Right lobe of liver (tissue), 6 donors: ENCODE measurements at regions not wholly inside any gene's neighbourhood (a gene's known extent, or its start where the extent isn't known, plus 50 kb on each side); places are given as distances from the start of the nearest gene placed in this dataset.

Source experiments
- ATAC-seq, 4 donors: fragments of 200-7000 bp; cut with Tn5 transposase; one replicate each; pipeline ENCODE4 v1.9.1; 2020; ENCODE audit warnings: mild to moderate bottlenecking in 4 of 4, moderate library complexity in 4 of 4
- DNase-seq, 3 donors: peaks; one replicate each; pipeline ENCODE4 v3.0.0-alpha.2; 2020
- H3K27ac ChIP-seq, 3 donors: fragments of 200-600 bp; one replicate each; pipeline ENCODE4 v1.8.0; 2022
- H3K27me3 ChIP-seq, 2 donors: fragments of 200-600 bp; one replicate each; pipeline ENCODE4 v1.8.0; 2022
- H3K36me3 ChIP-seq, 4 donors: fragments of 200-600 bp; sonication (generic) in 1 of 4; one replicate each; pipeline versions ENCODE4 v1.5.1 to v1.8.0; 2017 to 2022; ENCODE audit warnings: control low read depth in 1 of 4
- H3K4me1 ChIP-seq, 4 donors: fragments of 200-600 bp; sonication (generic) in 1 of 4; one replicate each; pipeline versions ENCODE4 v1.5.1 to v1.8.0; 2017 to 2022; ENCODE audit warnings: control low read depth in 1 of 4
- H3K4me3 ChIP-seq, 3 donors: fragments of 200-600 bp; one replicate each; pipeline ENCODE4 v1.8.0; 2022
- H3K9me3 ChIP-seq, 4 donors: fragments of 200-600 bp; sonication (generic) in 1 of 4; one replicate each; pipeline versions ENCODE4 v1.5.1 to v1.8.0; 2017 to 2022; ENCODE audit warnings: control low read depth in 1 of 4
- POLR2A ChIP-seq: fragments of 450-650 bp; IDR thresholded peaks from one replicate; pipeline ENCODE4 v1.6.1; 2017; ENCODE audit warnings: antibody characterized with exemption, mild to moderate bottlenecking
- WGBS: methylation state at CpG from one replicate; pipeline ENCODE4 v1.1.6; 2018; ENCODE audit warnings: low coverage, low lambda C conversion rate; ENCODE audit not compliant: insufficient coverage; ENCODE audit errors: missing lambda C conversion rate; 5-methylcytosine and 5-hydroxymethylcytosine counted together
- intact Hi-C, 2 donors: fragments of 100-400 bp; cut with DNase I; formaldehyde crosslinking; loops; one replicate each; pipeline versions ENCODE4 v1.11.2 to v1.14.1; 2022
- TF ChIP-seq, protein P1 (sequence below), 4 donors: fragments of 200-600 bp in 3 of 4; fragments of 450-650 bp in 1 of 4; IDR thresholded peaks; one replicate each; pipeline versions ENCODE4 v1.5.1 to v1.8.0; 2016 to 2022; ENCODE audit warnings: antibody characterized with exemption in 4 of 4, mild to moderate bottlenecking in 2 of 4
- donor health status: DM: no; HTN: yes; CAD: no.
- donor health status: DM: no; HTN: no; CAD: no.
- donor health status: DM: no; HTN: no; CAD: no.
- donor health status: DM: no; HTN: yes; CAD: no.
- donor health status: DM: no; HTN: yes; CAD: no.

DNA sequence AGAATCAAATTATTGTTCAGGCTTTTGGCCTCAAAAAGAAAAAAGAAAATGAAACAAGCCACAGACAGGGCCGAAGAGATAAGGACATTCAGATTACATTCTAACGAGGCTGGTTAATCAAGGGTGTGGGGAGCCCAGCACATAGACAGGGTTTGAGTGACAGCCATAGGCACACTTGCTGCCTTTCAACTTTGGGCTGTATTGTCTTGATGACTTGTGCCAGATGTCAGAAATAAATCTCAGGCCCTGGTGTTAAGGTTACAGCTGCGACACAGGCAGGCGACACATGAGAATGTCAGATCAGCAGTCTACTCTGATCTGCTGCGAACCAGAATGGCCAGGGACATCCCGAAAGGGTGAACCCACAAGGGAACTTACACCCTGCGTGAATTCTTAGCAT, 231.2 kb upstream of the ARRDC4 start:
- H3K4me3 ChIP-seq = no peak overlapping the region
- TF ChIP-seq, protein P1, sequence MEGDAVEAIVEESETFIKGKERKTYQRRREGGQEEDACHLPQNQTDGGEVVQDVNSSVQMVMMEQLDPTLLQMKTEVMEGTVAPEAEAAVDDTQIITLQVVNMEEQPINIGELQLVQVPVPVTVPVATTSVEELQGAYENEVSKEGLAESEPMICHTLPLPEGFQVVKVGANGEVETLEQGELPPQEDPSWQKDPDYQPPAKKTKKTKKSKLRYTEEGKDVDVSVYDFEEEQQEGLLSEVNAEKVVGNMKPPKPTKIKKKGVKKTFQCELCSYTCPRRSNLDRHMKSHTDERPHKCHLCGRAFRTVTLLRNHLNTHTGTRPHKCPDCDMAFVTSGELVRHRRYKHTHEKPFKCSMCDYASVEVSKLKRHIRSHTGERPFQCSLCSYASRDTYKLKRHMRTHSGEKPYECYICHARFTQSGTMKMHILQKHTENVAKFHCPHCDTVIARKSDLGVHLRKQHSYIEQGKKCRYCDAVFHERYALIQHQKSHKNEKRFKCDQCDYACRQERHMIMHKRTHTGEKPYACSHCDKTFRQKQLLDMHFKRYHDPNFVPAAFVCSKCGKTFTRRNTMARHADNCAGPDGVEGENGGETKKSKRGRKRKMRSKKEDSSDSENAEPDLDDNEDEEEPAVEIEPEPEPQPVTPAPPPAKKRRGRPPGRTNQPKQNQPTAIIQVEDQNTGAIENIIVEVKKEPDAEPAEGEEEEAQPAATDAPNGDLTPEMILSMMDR (IDR thresholded peaks at IDR 0.05) = no peak
- TF ChIP-seq POLR2A = no peak
- no peak overlapping the region for H3K27ac ChIP-seq
- 56% methylated on average over 4 of the region's 7 CpGs for WGBS
- H3K9me3 ChIP-seq = no peaks in the 10 kb centered on the region
- ATAC-seq (no peak), DNase-seq (no peak)
- H3K4me1 ChIP-seq = no peaks in the 10 kb centered on the region
- no peaks in the 10 kb centered on the region for H3K27me3 ChIP-seq
- H3K36me3 ChIP-seq = no peaks in the 10 kb centered on the region
- intact Hi-C loops = no loop called here

DNA sequence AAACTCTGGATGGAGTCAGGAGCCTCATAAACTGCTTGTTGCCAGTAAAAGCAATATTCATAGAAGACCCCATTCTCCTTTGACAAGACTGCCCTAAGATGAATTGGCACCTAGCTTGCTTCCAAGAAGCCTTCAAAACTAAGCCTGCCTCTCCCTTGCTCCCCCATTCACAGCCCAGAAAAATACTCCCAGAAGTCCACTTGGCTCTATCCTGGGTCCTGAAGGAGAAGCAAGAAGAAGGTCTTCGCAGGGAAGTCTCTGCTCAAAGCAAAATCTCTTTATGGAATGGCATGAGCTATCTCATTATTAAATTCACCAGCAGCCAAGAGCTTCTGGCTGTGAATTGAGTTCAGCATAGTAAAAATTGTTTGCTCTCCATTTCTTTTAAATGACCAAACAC, 230.2 kb upstream of the ARRDC4 start:
- DNase-seq (no peak), ATAC-seq (no peak)
- H3K9me3 ChIP-seq = no peaks in the 10 kb centered on the region
- no peak for TF ChIP-seq POLR2A
- TF ChIP-seq, protein P1 (IDR thresholded peaks at IDR 0.05) = no peak
- H3K4me1 ChIP-seq = no peaks in the 10 kb centered on the region
- H3K27me3 ChIP-seq = no peaks in the 10 kb centered on the region
- no peak overlapping the region for H3K27ac ChIP-seq
- 64% methylated on average over 1 of the region's 1 CpG for WGBS
- no peaks in the 10 kb centered on the region for H3K36me3 ChIP-seq
- intact Hi-C loops = no loop called here
- H3K4me3 ChIP-seq = no peak overlapping the region

DNA sequence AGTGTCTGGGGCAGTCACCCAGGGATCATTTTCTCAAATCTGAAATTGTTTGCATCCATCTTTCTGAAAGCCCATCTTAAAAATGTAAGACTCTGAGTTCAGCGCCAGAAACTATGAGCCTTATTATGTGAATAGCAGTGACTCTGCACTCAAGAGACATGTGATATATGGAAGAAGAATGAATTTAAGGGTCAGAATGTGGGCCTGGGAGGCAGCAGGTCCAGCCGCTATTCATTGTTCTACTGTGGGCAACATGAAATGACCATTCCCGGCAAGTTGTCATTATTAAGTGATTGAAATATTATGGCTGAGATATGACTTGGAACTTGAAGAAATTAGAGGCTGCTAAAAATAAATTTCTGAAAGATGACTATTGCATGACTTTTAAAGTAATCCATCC, 228.6 kb upstream of the ARRDC4 start:
- ATAC-seq = no peak
- intact Hi-C loops = no loop called here
- Histone ChIP-seq H3K27ac (no peak overlapping the region), H3K9me3 (no peaks in the 10 kb centered on the region), H3K27me3 (no peaks in the 10 kb centered on the region), H3K4me1 (no peaks in the 10 kb centered on the region), H3K36me3 (no peaks in the 10 kb centered on the region), H3K4me3 (no peak overlapping the region)
- no peak for DNase-seq
- TF ChIP-seq POLR2A = no peak
- TF ChIP-seq, protein P1 (IDR thresholded peaks at IDR 0.05) = no peak
- WGBS = 97% methylated on average over 3 of the region's 3 CpGs

DNA sequence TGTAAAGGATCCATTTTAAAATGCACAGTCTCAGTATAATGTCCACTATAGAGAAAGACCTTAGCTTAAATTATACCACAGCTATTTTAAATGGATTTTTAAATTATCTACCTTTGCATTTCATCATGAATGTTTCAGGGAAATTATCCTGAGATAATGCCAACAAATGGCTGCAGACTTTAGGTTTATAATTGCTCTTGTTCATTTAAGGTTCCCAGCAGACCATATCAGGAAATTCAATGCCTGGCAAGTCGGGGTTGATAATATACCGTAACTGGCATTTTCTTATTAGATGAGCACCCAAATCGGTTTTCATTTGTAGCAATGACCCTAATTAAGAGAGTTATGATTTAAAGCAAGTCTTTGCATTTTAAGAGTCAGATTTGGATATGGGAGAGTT, 227.1 kb upstream of the ARRDC4 start:
- intact Hi-C loops = no loop called here
- Histone ChIP-seq H3K27ac (no peak overlapping the region), H3K4me1 (no peaks in the 10 kb centered on the region), H3K36me3 (no peaks in the 10 kb centered on the region), H3K27me3 (no peaks in the 10 kb centered on the region), H3K9me3 (no peaks in the 10 kb centered on the region), H3K4me3 (no peak overlapping the region)
- TF ChIP-seq, protein P1 (IDR thresholded peaks at IDR 0.05) = no peak
- no peak for TF ChIP-seq POLR2A
- no peak for ATAC-seq
- 78% methylated on average over 3 of the region's 3 CpGs for WGBS
- no peak for DNase-seq

DNA sequence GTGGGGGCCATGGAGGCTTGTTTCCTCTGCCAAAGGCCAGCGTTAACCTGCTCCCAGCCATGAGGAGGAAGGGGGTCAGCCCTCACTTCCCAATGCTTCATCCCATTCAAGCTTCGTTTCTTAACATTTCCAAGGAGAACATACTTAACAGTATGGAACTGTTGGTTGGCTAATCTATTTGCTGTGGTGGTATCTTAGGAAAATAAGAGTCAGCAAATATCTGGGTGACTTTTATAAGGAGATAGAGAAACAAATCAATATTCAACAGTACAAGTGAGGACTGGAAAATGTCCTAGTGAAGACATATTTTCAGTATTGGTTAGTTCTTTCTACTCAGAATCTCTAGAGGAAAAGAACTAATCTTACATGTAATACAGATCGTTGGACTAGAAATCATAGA, 223.8 kb upstream of the ARRDC4 start:
- 64% methylated on average over 3 of the region's 3 CpGs for WGBS
- no peak overlapping the region for H3K4me3 ChIP-seq
- TF ChIP-seq, protein P1 (IDR thresholded peaks at IDR 0.05) = no peak
- TF ChIP-seq POLR2A = no peak
- no peaks in the 10 kb centered on the region for H3K4me1 ChIP-seq
- DNase-seq (no peak), ATAC-seq (no peak)
- no peak overlapping the region for H3K27ac ChIP-seq
- intact Hi-C loops = no loop called here
- no peaks in the 10 kb centered on the region for H3K36me3 ChIP-seq
- no peaks in the 10 kb centered on the region for H3K27me3 ChIP-seq
- H3K9me3 ChIP-seq = no peaks in the 10 kb centered on the region
